ENCODE measurements at regions not wholly inside any gene's neighbourhood (a gene's known extent, or its start where the extent isn't known, plus 50 kb on each side); places are given as distances from the start of the nearest gene placed in this dataset.

- WGBS, 2 donors, result 52 to 62% methylated on average over 3 of the region's 3 CpGs
- Histone ChIP-seq H3K4me3 (no peak overlapping the region), H3K36me3 (no peaks in the 10 kb centered on the region), H3K9me3 (no peaks in the 10 kb centered on the region), H3K4me1 (no peaks in the 10 kb centered on the region), H3K27ac (no peak overlapping the region), H3K27me3 (no peaks in the 10 kb centered on the region)
- intact Hi-C loops (cut with DNase I), result no loop called here
- DNase-seq, result no peak
- no peak for TF ChIP-seq POLR2A (IDR thresholded peaks at IDR 0.05)
- TF ChIP-seq CTCF (IDR thresholded peaks at IDR 0.05), result peak in 2 of 6 experiments; percentile 22 to 61
Observed at GRCh38 chr2:18883616-18884456, 294.5 kb upstream of the NT5C1B start.

DNA sequence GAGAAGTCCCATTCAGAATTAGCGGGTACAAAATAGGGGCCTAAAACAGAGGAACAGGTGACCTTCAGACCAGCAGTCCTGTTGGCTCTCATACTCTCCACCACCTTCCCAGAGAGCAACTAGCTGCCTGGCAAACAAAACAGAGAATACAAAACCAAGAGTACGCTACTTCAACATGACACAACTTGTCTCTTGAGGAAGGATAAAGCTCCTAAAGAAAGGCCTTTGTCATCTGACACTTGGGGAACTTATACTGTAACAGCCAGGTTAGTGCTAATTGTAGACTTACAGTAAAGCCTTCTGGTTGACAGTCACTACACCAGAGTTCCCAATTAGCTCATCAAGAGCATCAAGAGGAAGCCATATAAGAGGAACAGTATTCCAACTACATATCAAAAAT, 282.1 kb upstream of the NT5C1B start:
- Histone ChIP-seq H3K27ac (no peak overlapping the region), H3K4me3 (no peak overlapping the region), H3K9me3 (no peaks in the 10 kb centered on the region), H3K36me3 (no peaks in the 10 kb centered on the region), H3K27me3 (no peaks in the 10 kb centered on the region), H3K4me1 (no peaks in the 10 kb centered on the region)
- 57 to 65% methylated on average over 2 of the region's 2 CpGs for WGBS, 2 donors
- no peak for TF ChIP-seq CTCF (IDR thresholded peaks at IDR 0.05)
- TF ChIP-seq POLR2A (IDR thresholded peaks at IDR 0.05), result no peak
- intact Hi-C loops (cut with DNase I), result no loop called here
- DNase-seq, result no peak

DNA sequence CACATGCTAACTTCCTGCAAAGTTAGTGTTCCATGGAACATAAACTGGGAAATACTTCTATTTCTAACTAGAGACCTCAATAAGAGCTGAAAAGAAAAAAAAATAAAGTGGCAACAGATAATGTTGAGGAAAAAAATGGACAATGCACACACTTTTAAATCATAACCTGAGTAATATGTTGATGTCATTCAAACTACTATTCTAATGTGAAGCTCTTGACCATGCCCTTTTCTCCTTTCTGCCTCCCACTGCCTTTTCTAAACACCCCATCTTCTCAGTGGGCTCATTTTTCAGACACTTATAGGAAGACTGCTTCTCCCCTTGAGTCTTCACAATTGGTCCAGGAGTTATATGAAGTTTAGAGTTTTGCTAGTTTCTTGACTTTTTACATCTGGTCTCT, 280.9 kb upstream of the NT5C1B start:
- H3K27ac ChIP-seq, result no peak overlapping the region

GRCh38 chr2:18861951-18862350, 272.6 kb upstream of the NT5C1B start:
- Histone ChIP-seq H3K9me3 (no peaks in the 10 kb centered on the region), H3K36me3 (no peaks in the 10 kb centered on the region), H3K4me3 (no peak overlapping the region), H3K27me3 (no peaks in the 10 kb centered on the region), H3K27ac (no peak overlapping the region), H3K4me1 (no peaks in the 10 kb centered on the region)
- no peak for TF ChIP-seq POLR2A (IDR thresholded peaks at IDR 0.05)
- no peak for TF ChIP-seq CTCF (IDR thresholded peaks at IDR 0.05)
- intact Hi-C loops (cut with DNase I), result no loop called here
- no peak for DNase-seq

More for the DNA sequence above, 280.9 kb upstream of the NT5C1B start:
- H3K4me3 ChIP-seq, result no peak overlapping the region
- TF ChIP-seq POLR2A (IDR thresholded peaks at IDR 0.05) (no peak), CTCF (IDR thresholded peaks at IDR 0.05) (no peak)
- H3K27me3 ChIP-seq, result no peaks in the 10 kb centered on the region
- no peaks in the 10 kb centered on the region for H3K36me3 ChIP-seq
- H3K9me3 ChIP-seq, result no peaks in the 10 kb centered on the region
- intact Hi-C loops (cut with DNase I), result no loop called here
- H3K4me1 ChIP-seq, result no peaks in the 10 kb centered on the region
- DNase-seq, result no peak

GRCh38 chr2:18860179-18860578, 270.8 kb upstream of the NT5C1B start:
- TF ChIP-seq POLR2A (IDR thresholded peaks at IDR 0.05), result no peak
- TF ChIP-seq CTCF (IDR thresholded peaks at IDR 0.05), result no peak

More at GRCh38 chr2:18860179-18860578, 270.8 kb upstream of the NT5C1B start:
- Histone ChIP-seq H3K4me1 (no peaks in the 10 kb centered on the region), H3K27ac (no peak overlapping the region), H3K9me3 (no peaks in the 10 kb centered on the region), H3K27me3 (no peaks in the 10 kb centered on the region), H3K36me3 (no peaks in the 10 kb centered on the region), H3K4me3 (no peak overlapping the region)
- no peak for DNase-seq
- intact Hi-C loops (cut with DNase I), result no loop called here

Data from esophagus squamous epithelium (tissue), 5 donors.